IgD-negative memory B cell (primary cell): ENCODE measurements at regions not wholly inside any gene's neighbourhood (a gene's known extent, or its start where the extent isn't known, plus 50 kb on each side); places are given as distances from the start of the nearest gene placed in this dataset.

Source experiments
- H3K27ac Mint-ChIP-seq, 3 donors: one replicate each; pipeline ENCODE4 v1.8.0; 2020 to 2022; ENCODE audit warnings: mild to moderate bottlenecking in 3 of 3, mixed read lengths in 3 of 3, moderate library complexity in 1 of 3
- H3K27me3 Mint-ChIP-seq: one replicate; pipeline ENCODE4 v1.8.0; 2021; ENCODE audit warnings: mixed read lengths
- H3K36me3 Mint-ChIP-seq: one replicate; pipeline ENCODE4 v1.8.0; 2020; ENCODE audit warnings: mild to moderate bottlenecking, mixed read lengths
- H3K4me1 Mint-ChIP-seq, 3 donors: one replicate each; pipeline ENCODE4 v1.8.0; 2020 to 2022; ENCODE audit warnings: mixed read lengths in 3 of 3, mild to moderate bottlenecking in 1 of 3
- H3K4me3 Mint-ChIP-seq, 4 donors: one replicate each; pipeline ENCODE4 v1.8.0; 2020 to 2022; ENCODE audit warnings: mild to moderate bottlenecking in 4 of 4, mixed read lengths in 4 of 4, moderate library complexity in 3 of 4
- H3K9me3 Mint-ChIP-seq, 3 donors: one replicate each; pipeline ENCODE4 v1.8.0; 2020 to 2021; ENCODE audit warnings: mixed read lengths in 3 of 3, mild to moderate bottlenecking in 1 of 3

DNA sequence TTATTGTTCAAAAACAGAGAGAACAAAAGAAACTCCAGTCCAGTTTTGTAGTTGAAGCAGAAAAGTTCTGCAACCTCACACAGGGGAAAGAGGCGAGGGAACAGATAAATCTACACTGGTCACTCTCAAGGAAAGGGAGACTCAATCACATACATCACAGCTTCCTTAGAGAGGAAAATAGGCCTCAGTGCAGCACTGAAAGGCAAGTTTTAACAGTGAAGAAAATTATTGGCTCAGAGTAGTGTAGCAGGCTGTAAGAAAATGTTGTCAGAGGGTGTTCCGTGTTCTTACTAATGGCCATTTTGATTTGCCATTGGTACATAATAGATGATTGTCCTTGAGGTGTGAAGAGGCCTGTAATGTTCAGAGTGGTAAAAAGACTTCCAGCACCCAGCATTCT lies 530.0 kb upstream of the CDH6 start:
- H3K27ac Mint-ChIP-seq: no peak overlapping the region
- no peak overlapping the region for H3K4me3 Mint-ChIP-seq
- H3K9me3 Mint-ChIP-seq: peaks cover 0 to 15% (median 3%) of the 10 kb centered on the region in 3 donors
- no peaks in the 10 kb centered on the region for H3K36me3 Mint-ChIP-seq
- H3K27me3 Mint-ChIP-seq: no peaks in the 10 kb centered on the region
- H3K4me1 Mint-ChIP-seq: no peaks in the 10 kb centered on the region

- H3K9me3 Mint-ChIP-seq: peaks cover 0 to 18% (median 7%) of the 10 kb centered on the region in 3 donors
- no peaks in the 10 kb centered on the region for H3K36me3 Mint-ChIP-seq
- H3K4me1 Mint-ChIP-seq: no peaks in the 10 kb centered on the region
- no peaks in the 10 kb centered on the region for H3K27me3 Mint-ChIP-seq
- no peak overlapping the region for H3K27ac Mint-ChIP-seq
- no peak overlapping the region for H3K4me3 Mint-ChIP-seq
Measured at GRCh38 chr5:30662373-30662772, 531.1 kb upstream of the CDH6 start.

DNA sequence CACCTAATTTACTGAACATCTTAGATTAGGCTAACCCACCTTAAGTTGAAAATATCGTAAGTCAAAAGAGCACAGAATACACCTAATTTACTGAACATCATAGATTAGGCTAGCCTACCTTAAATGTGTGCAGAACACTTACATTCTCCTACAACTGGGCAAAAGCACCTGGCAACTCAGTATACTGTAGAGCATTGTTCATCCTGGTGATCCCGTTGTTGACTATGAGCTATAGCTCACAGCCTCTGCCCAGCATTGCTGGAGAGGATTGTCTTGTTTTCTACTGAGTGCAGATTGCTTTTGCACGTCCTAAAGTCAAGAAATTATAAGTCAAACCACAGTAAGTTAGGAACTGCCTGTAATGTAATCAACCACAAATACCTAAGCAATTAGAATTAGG lies 531.8 kb upstream of the CDH6 start:
- Mint-ChIP-seq H3K36me3 (no peaks in the 10 kb centered on the region), H3K4me1 (no peaks in the 10 kb centered on the region), H3K27me3 (no peaks in the 10 kb centered on the region), H3K27ac (no peak overlapping the region), H3K9me3 (peaks cover 0 to 21% (median 7%) of the 10 kb centered on the region in 3 donors), H3K4me3 (no peak overlapping the region)

DNA sequence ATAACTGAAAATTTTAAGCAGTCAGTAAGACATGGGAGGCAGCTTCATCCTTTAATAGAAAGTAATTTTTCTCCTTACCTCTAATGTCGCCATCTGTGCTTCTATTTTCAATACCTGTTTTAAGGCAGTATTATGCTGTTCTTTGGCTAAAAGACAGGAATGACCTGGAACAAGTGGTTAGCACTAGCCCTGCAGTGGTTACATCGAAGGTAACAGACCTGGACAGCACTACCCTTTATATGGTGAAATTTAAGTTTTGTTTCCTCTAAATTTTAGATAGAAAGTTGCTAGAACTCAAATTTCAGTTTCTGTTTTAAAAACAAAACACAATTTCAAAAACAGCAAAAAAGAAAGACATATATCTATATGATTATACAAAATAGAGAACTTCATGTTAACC lies 534.1 kb upstream of the CDH6 start:
- Mint-ChIP-seq H3K27me3 (no peaks in the 10 kb centered on the region), H3K9me3 (peaks cover 0 to 15% (median 7%) of the 10 kb centered on the region in 3 donors), H3K36me3 (no peaks in the 10 kb centered on the region), H3K4me1 (no peaks in the 10 kb centered on the region), H3K27ac (no peak overlapping the region), H3K4me3 (no peak overlapping the region)

- no peaks in the 10 kb centered on the region for H3K27me3 Mint-ChIP-seq
- H3K4me3 Mint-ChIP-seq: no peak overlapping the region
- no peaks in the 10 kb centered on the region for H3K36me3 Mint-ChIP-seq
- H3K4me1 Mint-ChIP-seq: no peaks in the 10 kb centered on the region
- H3K27ac Mint-ChIP-seq: no peak overlapping the region
- peaks cover 2 to 14% (median 9%) of the 10 kb centered on the region in 3 donors for H3K9me3 Mint-ChIP-seq
Measured at GRCh38 chr5:30650311-30650710, 543.2 kb upstream of the CDH6 start.

DNA sequence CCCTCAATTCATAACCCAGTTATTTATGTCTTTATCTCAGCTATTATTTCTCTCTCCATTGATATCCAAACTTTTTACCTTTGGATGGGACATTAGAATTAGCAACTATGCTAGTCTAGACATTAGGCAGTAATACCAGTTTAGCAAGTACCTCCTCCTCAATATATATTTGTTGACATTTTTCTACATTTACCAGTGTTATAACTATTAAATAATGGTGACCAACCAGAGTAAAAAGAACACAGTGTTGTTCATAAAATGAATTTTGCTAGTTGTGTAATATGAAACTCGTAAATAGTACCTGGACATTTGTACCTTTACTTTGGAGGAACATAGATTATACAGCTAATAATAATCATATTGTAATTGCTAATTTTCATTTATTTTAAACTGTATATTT lies 554.6 kb upstream of the CDH6 start:
- Mint-ChIP-seq H3K27me3 (no peaks in the 10 kb centered on the region), H3K4me3 (no peak overlapping the region), H3K27ac (no peak overlapping the region), H3K36me3 (no peaks in the 10 kb centered on the region), H3K4me1 (no peaks in the 10 kb centered on the region), H3K9me3 (peaks cover 9 to 18% (median 11%) of the 10 kb centered on the region in 3 donors)

- no peaks in the 10 kb centered on the region for H3K36me3 Mint-ChIP-seq
- H3K9me3 Mint-ChIP-seq: peaks cover 0 to 18% (median 10%) of the 10 kb centered on the region in 3 donors
- H3K27ac Mint-ChIP-seq: no peak overlapping the region
- no peak overlapping the region for H3K4me3 Mint-ChIP-seq
- no peaks in the 10 kb centered on the region for H3K27me3 Mint-ChIP-seq
- H3K4me1 Mint-ChIP-seq: no peaks in the 10 kb centered on the region
Measured at GRCh38 chr5:30627945-30628344, 565.5 kb upstream of the CDH6 start.

- Mint-ChIP-seq H3K9me3 (peaks cover 0 to 16% (median 10%) of the 10 kb centered on the region in 3 donors), H3K4me3 (no peak overlapping the region), H3K27me3 (no peaks in the 10 kb centered on the region), H3K4me1 (no peaks in the 10 kb centered on the region), H3K27ac (no peak overlapping the region), H3K36me3 (no peaks in the 10 kb centered on the region)
Measured at GRCh38 chr5:30626557-30626956, 566.9 kb upstream of the CDH6 start.

DNA sequence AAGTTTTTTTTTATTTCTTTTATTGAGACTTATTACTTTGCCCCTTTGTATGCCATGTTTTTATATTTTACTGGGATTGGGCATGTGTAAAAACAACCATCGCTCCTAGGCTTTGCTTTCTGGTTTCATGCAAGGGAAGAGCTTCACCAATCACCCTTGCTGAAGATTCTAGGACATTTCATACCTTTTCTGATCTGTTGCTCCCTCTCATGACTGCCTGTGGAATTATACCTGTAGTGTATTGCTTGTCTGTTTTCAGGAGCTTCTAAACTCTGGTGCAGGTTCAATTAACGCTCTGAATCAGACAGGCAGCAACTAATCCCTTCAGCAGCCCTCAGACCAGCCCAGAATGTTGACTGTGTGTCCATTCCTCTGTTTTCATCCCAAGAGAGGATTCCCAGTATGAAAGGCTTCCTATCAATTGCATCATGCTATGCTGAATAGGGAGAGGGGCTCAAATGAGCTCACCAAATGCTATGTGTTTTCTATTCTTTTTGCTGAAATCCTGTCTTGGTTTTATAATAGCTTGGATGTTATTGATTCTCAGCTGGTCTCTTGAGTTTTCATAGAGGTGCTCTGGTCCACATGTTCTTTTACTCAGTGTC lies 572.9 kb upstream of the CDH6 start:
- H3K36me3 Mint-ChIP-seq: no peaks in the 10 kb centered on the region
- no peak overlapping the region for H3K4me3 Mint-ChIP-seq

DNA sequence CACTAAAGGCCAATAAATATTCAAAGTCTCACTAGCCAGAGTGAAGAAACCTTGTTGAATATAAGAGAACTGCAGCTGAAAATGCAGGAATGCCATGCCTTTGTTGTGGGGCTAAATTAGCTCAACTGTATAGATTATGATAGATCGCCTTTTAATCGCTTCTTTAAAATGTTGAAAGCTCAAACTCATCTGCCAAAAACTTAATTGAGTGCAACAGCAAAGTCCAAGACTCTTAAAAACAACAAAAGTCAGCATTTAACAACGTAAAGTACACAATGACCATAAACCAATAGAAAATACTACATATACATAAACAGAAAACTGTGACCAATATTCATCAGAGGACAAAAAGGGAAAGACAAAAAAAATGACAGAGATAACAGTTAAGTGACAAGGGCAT lies 585.0 kb upstream of the CDH6 start:
- Mint-ChIP-seq H3K36me3 (no peaks in the 10 kb centered on the region), H3K9me3 (peaks cover 0 to 5% (median 0%) of the 10 kb centered on the region in 3 donors), H3K27ac (no peak overlapping the region), H3K4me1 (no peaks in the 10 kb centered on the region), H3K27me3 (no peaks in the 10 kb centered on the region), H3K4me3 (no peak overlapping the region)

More for the DNA sequence above, 572.9 kb upstream of the CDH6 start:
- Mint-ChIP-seq H3K9me3 (peaks cover 6 to 23% (median 9%) of the 10 kb centered on the region in 3 donors), H3K27ac (no peak overlapping the region), H3K4me1 (no peaks in the 10 kb centered on the region), H3K27me3 (no peaks in the 10 kb centered on the region)

GRCh38 chr5:30607301-30607894 lies 586.1 kb upstream of the CDH6 start:
- no peak overlapping the region for H3K27ac Mint-ChIP-seq
- no peak overlapping the region for H3K4me3 Mint-ChIP-seq
- no peaks in the 10 kb centered on the region for H3K27me3 Mint-ChIP-seq

GRCh38 chr5:30605693-30606268 lies 587.7 kb upstream of the CDH6 start:
- Mint-ChIP-seq H3K36me3 (no peaks in the 10 kb centered on the region), H3K4me1 (no peaks in the 10 kb centered on the region), H3K9me3 (no peaks in the 10 kb centered on the region), H3K27ac (no peak overlapping the region), H3K27me3 (no peaks in the 10 kb centered on the region), H3K4me3 (no peak overlapping the region)

More at GRCh38 chr5:30607301-30607894, 586.1 kb upstream of the CDH6 start:
- no peaks in the 10 kb centered on the region for H3K36me3 Mint-ChIP-seq
- H3K4me1 Mint-ChIP-seq: no peaks in the 10 kb centered on the region
- H3K9me3 Mint-ChIP-seq: peaks cover 0 to 5% (median 0%) of the 10 kb centered on the region in 3 donors

DNA sequence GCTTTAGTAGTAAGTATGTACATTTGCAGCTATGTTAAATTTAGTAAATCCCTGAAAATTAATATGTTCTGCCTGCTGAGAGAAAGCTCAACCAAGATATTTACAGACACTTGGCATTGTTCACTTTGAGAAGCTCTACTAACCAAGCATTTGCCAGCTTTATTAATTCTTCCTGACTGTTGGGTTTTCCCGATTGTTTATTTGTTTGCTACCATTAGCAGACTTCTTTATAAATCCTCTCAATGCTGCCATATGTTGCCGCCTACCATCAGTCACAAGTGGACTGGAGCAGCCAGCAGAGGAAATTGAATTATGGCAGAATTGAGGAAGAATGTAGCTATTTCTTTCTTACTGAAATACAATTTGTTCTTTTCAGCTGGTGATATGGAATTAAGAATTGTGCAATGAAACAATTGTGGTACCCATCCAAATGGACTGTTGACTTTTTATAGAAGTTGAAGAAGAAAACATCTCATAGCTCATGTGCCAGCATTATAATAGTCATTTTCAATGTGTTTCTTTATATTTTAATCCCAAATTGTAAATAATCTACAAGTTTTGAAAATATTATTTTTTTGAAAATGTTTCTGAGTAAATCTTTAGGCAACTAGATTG lies 588.7 kb upstream of the CDH6 start:
- no peaks in the 10 kb centered on the region for H3K9me3 Mint-ChIP-seq
- no peaks in the 10 kb centered on the region for H3K4me1 Mint-ChIP-seq
- no peaks in the 10 kb centered on the region for H3K36me3 Mint-ChIP-seq
- no peak overlapping the region for H3K4me3 Mint-ChIP-seq
- no peak overlapping the region for H3K27ac Mint-ChIP-seq
- no peaks in the 10 kb centered on the region for H3K27me3 Mint-ChIP-seq

- peaks cover 0 to 8% (median 0%) of the 10 kb centered on the region in 3 donors for H3K9me3 Mint-ChIP-seq
Measured at GRCh38 chr5:30600892-30601291, 592.6 kb upstream of the CDH6 start.

GRCh38 chr5:30596495-30597064 lies 596.9 kb upstream of the CDH6 start:
- Mint-ChIP-seq H3K36me3 (no peaks in the 10 kb centered on the region), H3K27ac (no peak overlapping the region), H3K27me3 (no peaks in the 10 kb centered on the region), H3K4me3 (no peak overlapping the region), H3K9me3 (peaks cover 0 to 20% (median 4%) of the 10 kb centered on the region in 3 donors), H3K4me1 (no peaks in the 10 kb centered on the region)

More at GRCh38 chr5:30600892-30601291, 592.6 kb upstream of the CDH6 start:
- no peaks in the 10 kb centered on the region for H3K27me3 Mint-ChIP-seq
- no peaks in the 10 kb centered on the region for H3K36me3 Mint-ChIP-seq
- no peak overlapping the region for H3K27ac Mint-ChIP-seq
- H3K4me1 Mint-ChIP-seq: no peaks in the 10 kb centered on the region
- H3K4me3 Mint-ChIP-seq: no peak overlapping the region
